HG03060 (cell line): ENCODE measurements at regions not wholly inside any gene's neighbourhood (a gene's known extent, or its start where the extent isn't known, plus 50 kb on each side); places are given as distances from the start of the nearest gene placed in this dataset.
"Not testable (repeated sequence)": the region's sequence is repeated elsewhere in the genome, so short reads cannot be mapped to it uniquely, and the experiment has no call there.

Source experiments
- ATAC-seq: cut with Tn5 transposase; IDR thresholded peaks from one replicate; pipeline ENCODE4 v1.9.1; 2021; ENCODE audit warnings: low read depth, moderate number of reproducible peaks; ENCODE audit not compliant: unreplicated experiment

- ATAC-seq, result no peak
Observed at GRCh38 chr6:105522626-105523322, 119.9 kb upstream of the PREP start.

- ATAC-seq, result no peak
Observed at GRCh38 chr6:105519954-105520353, 117.1 kb upstream of the PREP start.

- ATAC-seq, result not testable (repeated sequence)
Observed at GRCh38 chr6:105518993-105519392, 116.1 kb upstream of the PREP start.

GRCh38 chr6:105515054-105515453, 112.2 kb upstream of the PREP start:
- ATAC-seq, result no peak

DNA sequence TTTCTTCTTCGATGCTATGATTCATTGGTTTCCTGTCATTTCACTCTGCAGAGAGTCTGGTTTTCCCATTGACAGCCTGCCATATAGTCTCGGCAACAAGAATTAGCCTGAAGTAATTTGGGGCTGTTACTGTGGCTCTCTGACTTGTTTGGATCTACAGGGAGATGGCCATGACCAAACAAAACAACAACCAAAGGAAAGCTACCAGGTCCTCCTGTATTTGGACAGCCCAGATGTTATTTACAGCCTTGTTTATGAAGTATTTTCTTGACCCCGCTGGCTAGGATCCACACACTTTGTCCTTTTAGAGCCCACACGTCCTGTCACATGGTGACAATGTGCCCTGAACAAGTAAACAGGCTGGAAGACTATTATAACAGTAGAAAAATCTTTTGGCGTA, 111.4 kb upstream of the PREP start:
- ATAC-seq, result no peak

DNA sequence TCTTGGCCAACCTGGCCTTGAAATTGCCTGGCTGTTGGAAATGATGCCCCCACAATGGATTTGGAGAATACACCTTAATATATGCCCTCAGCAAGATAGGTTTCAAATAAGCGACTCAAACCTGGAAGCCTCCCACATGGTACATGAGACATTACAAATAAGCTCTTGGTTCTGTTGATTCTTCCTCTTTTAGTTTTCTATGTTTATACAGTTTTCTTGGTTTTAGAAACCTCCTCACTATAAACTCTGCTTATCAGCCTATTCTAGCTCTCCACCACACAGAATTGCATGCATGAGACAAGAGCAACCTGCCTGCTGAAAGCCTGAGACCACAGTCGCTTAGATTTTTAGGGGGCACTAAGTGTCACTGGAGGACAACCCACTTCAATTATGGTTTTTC, 108.8 kb upstream of the PREP start:
- ATAC-seq, result no peak

GRCh38 chr6:105510746-105511145, 107.9 kb upstream of the PREP start:
- ATAC-seq, result no peak

DNA sequence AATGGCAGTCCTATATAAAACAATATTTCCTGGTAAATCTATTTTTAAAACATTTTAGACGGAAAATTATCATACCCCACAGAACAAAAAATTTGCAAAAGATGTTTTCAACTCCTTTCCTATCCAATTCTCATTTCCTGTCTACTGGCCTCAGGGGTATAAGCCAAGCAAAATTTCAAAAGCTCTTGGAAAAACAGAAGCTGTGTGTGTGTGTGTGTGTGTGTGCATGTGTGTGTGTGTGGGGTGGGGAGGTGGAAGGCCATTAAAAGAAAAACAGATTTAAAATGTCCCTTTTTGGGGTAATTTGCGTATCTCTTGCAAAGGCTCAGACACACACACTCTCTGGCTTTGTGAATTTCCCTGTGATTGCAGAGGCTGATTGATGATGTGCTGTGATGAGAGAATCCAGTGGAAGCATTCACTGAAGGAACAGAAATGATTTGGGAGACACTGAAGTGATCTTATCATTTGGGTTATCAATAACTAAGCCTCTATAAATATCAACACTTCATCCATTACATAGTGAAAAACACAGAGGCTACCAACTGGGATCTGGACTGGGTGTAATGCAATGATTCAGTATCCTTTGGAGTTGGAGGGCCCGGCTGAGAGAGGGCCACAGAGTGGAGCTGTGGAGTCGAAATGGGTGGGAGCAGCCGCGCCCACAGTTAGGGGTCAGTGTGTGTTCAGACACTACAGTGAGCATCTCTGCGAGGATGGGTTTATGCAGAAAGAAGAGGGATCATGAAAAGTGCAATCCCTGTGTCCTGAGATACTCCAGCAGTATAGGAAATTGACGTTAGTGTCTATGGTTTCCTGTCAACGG, 106.8 kb upstream of the PREP start:
- ATAC-seq, result no peak

DNA sequence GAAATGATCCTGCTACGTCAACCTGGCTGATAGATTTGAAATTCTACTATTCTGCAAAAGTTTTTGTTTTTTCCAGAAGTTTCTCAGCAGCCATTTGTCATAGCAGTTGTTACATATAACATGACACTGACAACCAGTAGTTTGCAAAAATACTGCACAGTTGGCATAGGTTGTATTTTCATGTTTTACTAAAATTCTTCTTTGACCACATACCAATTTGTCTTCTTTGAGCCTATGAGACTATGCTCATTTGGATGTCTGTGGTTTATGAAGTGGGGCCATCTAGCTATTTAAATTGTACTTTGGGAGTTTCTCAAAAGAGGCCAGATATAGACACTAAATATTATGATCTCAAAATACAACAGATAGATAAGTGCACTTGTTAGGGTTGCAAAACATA, 104.9 kb upstream of the PREP start:
- no peak for ATAC-seq

GRCh38 chr6:105504706-105505105, 101.8 kb upstream of the PREP start:
- ATAC-seq, result no peak

DNA sequence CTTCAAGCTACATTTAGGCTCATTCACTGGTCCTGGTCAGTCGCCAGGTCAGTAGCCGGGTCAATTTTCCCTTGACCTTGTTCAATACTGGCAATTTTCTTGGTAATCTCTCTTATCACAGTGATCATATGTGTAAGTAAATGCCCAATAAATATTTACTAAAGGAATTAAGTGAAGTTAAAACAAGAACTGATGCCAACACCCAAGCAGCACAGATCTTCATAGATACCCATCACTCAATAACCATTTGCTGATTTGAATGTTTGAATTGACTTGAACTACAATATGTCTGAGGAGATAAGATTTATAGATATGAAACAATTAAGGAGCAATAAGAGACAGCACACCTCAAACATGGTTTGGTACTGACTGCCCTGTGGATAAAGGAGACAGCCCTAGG, 100.8 kb upstream of the PREP start:
- no peak for ATAC-seq

DNA sequence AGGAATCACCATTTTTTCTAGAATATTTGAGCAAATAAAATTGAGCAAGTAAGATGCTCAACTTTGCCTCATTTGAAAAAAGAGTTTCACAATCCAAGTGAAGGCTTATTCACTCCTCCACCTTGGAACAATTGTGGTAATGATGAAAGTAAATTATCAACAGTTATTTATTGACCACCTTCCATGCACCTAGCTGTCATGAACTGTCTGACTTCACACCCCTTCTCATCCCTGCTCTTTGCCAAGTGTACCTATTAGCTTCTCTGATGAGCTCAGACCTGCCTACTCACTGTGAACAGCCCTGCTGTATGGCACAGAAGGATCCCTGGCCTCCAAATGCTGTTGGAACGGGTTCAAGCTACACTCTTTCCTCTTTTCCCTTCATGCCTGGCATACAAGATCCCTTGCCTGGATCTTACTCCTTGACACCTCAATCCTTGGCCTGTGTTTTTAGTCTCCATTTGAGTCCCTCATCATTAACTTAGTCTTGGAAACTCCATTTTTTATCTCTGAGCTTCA, 99.0 kb upstream of the PREP start:
- ATAC-seq, result no peak

DNA sequence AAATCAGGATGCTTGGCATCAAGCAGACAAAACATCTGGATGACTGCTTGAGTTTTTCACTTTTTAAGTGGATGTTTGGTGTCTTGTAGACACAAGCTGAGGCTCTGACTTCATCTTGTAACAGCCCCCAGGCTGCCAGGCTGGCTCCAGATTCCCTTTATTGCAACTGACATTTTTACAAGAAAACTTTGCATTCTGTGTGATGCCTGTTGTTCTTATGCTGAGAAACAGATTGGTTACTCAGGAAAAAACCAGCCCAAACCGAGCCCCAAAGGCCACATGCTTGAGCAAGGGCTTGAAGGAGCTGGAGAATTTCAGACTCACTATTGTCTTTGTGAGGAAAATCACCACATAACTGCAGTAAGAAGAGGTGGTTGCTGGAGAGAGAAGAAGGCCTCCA, 98.4 kb upstream of the PREP start:
- no peak for ATAC-seq

DNA sequence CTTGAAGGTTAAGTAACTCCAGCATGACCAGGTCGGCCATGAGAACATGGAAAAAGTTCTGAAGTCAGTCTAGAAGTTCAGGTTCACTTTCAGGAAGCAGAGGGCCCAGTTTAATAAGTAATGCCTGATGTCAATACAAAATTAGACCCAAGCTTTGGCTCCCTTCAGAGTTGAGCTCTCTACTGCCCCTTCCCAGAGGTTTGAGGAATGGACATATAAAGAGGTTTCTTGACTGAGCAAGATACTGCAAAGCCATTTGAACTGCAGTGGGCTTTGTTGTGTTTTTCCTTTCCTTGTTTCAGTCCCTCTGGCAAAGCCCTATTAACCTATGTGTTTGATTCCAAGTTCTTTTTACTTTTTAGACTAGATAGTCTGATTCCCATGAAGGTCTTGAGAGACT, 97.8 kb upstream of the PREP start:
- no peak for ATAC-seq

GRCh38 chr6:105499931-105500330, 97.0 kb upstream of the PREP start:
- no peak for ATAC-seq

DNA sequence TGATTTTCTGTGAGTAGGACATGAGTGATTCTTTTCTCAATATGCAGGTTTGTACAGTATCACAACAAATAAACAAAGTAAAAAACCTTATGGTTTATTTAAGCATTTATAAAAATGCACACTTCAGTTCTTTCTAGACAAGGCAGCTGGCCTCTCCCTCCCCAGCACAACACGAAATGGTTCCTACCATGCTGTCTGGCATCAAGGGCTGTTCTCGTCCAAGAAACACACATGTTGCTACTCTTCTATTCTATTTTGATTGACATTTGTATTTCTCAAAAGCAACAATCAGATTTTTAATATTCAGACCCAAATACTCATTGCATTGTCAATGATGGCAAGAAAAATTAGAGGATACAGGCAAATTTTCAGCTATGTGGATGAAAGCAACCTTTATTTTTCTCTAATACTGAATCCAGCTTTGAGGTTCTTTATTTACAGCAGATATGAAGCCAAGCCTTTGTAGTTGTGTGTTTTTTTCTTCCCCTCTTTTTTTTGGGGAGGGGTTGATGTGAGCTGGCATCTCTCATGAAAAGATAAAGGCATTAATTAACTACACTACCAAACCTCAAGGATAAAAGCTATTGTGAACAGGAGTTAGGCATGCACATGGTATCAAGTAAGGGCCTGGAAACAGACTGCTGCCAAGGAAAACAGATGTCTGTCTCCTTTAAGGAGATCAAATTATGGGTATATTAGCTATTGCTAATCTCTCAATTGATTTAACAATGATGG, 96.4 kb upstream of the PREP start:
- ATAC-seq, result no peak

GRCh38 chr6:105497549-105497948, 94.7 kb upstream of the PREP start:
- no peak for ATAC-seq

GRCh38 chr6:105495515-105495914, 92.6 kb upstream of the PREP start:
- no peak for ATAC-seq

GRCh38 chr6:105494688-105495087, 91.8 kb upstream of the PREP start:
- no peak for ATAC-seq

- ATAC-seq, result no peak
Observed at GRCh38 chr6:105493736-105494135, 90.9 kb upstream of the PREP start.
